NCI-H82 treated with DMSO at 0.1 percent for 48 hours (cell line): ENCODE measurements at regions not wholly inside any gene's neighbourhood (a gene's known extent, or its start where the extent isn't known, plus 50 kb on each side); places are given as distances from the start of the nearest gene placed in this dataset.
A peak's percentile ranks its signal among the peaks of the same experiment; 100 is the strongest.
"Not testable (repeated sequence)": the region's sequence is repeated elsewhere in the genome, so short reads cannot be mapped to it uniquely, and the experiment has no call there.

ENCODE experiments used
- DNase-seq: peaks from one replicate; lab custom pipeline; 2025; ENCODE audit not compliant: unreplicated experiment; lab: John Stamatoyannopoulos, UW

- DNase-seq, result no peak
These were observed 99.6 kb downstream of the FAM114A2 start for GRCh38 chr5:153939101-153939500.

GRCh38 chr5:153938191-153938842, 100.4 kb downstream of the FAM114A2 start:
- DNase-seq, result no peak

- DNase-seq, result no peak
These were observed 101.0 kb downstream of the FAM114A2 start for GRCh38 chr5:153937661-153938060.

GRCh38 chr5:153935151-153935550, 103.6 kb downstream of the FAM114A2 start:
- DNase-seq, result not testable (repeated sequence)

GRCh38 chr5:153926201-153926600, 112.5 kb downstream of the FAM114A2 start:
- no peak for DNase-seq

- DNase-seq, result no peak
These were observed 119.5 kb downstream of the FAM114A2 start for GRCh38 chr5:153919161-153919560.

GRCh38 chr5:153907170-153907775, 131.4 kb downstream of the FAM114A2 start:
- no peak for DNase-seq

GRCh38 chr5:153905219-153905618, 133.5 kb downstream of the FAM114A2 start:
- no peak for DNase-seq

GRCh38 chr5:153903321-153903720, 135.4 kb downstream of the FAM114A2 start:
- no peak for DNase-seq

GRCh38 chr5:153902016-153902415, 136.7 kb downstream of the FAM114A2 start:
- DNase-seq, result no peak

GRCh38 chr5:153901449-153901848, 137.3 kb downstream of the FAM114A2 start:
- DNase-seq, result no peak

- DNase-seq, result no peak
These were observed 137.9 kb downstream of the FAM114A2 start for GRCh38 chr5:153900703-153901395.

GRCh38 chr5:153899746-153900145, 139.0 kb downstream of the FAM114A2 start:
- DNase-seq, result no peak

GRCh38 chr5:153896701-153897100, 142.0 kb downstream of the FAM114A2 start:
- DNase-seq, result no peak

- DNase-seq, result no peak
These were observed 142.6 kb downstream of the FAM114A2 start for GRCh38 chr5:153896117-153896516.

- peak; percentile 67 for DNase-seq
These were observed 143.4 kb downstream of the FAM114A2 start for GRCh38 chr5:153895266-153895665.

GRCh38 chr5:153893817-153894216, 144.9 kb downstream of the FAM114A2 start:
- no peak for DNase-seq

GRCh38 chr5:153891394-153891793, 147.3 kb downstream of the FAM114A2 start:
- DNase-seq, result no peak

GRCh38 chr5:153888781-153889180, 149.9 kb downstream of the FAM114A2 start:
- no peak for DNase-seq

GRCh38 chr5:153885141-153885540, 153.6 kb downstream of the FAM114A2 start:
- no peak for DNase-seq

- DNase-seq, result no peak
These were observed 154.1 kb downstream of the FAM114A2 start for GRCh38 chr5:153884612-153884957.

GRCh38 chr5:153883854-153884611, 154.7 kb downstream of the FAM114A2 start:
- no peak for DNase-seq
